ENCODE measurements at regions not wholly inside any gene's neighbourhood (a gene's known extent, or its start where the extent isn't known, plus 50 kb on each side); places are given as distances from the start of the nearest gene placed in this dataset.

DNA sequence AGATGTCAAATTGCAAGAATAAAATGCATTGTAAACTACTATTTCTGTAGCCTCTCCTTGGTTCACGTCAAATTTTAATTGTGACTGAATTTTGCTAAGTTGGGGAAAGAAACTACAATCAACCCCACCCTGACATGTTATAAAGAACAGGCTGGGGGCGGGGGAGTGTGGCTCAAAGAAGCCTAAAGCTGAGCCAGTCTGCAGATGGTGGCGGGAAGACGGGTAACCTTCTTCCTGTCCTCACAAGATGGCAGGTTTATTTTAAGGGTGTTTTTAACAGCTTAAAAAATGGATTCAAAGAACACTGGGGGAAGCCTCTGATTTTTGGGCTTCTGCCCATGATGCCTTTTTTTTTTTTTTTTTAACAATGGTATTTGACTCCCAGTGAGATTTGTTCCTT is 68.5 kb upstream of the MELK start:
- TF ChIP-seq, protein P1, sequence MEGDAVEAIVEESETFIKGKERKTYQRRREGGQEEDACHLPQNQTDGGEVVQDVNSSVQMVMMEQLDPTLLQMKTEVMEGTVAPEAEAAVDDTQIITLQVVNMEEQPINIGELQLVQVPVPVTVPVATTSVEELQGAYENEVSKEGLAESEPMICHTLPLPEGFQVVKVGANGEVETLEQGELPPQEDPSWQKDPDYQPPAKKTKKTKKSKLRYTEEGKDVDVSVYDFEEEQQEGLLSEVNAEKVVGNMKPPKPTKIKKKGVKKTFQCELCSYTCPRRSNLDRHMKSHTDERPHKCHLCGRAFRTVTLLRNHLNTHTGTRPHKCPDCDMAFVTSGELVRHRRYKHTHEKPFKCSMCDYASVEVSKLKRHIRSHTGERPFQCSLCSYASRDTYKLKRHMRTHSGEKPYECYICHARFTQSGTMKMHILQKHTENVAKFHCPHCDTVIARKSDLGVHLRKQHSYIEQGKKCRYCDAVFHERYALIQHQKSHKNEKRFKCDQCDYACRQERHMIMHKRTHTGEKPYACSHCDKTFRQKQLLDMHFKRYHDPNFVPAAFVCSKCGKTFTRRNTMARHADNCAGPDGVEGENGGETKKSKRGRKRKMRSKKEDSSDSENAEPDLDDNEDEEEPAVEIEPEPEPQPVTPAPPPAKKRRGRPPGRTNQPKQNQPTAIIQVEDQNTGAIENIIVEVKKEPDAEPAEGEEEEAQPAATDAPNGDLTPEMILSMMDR (IDR thresholded peaks at IDR 0.05; ENCODE audit: insufficient read depth, low read depth, low read length), result no peak
- TF ChIP-seq EZH2 (IDR thresholded peaks at IDR 0.05; ENCODE audit: insufficient read depth, low read length), result no peak

Data from astrocyte (in vitro differentiated cells and primary cell).